ENCODE measurements at regions not wholly inside any gene's neighbourhood (a gene's known extent, or its start where the extent isn't known, plus 50 kb on each side); places are given as distances from the start of the nearest gene placed in this dataset.

DNA sequence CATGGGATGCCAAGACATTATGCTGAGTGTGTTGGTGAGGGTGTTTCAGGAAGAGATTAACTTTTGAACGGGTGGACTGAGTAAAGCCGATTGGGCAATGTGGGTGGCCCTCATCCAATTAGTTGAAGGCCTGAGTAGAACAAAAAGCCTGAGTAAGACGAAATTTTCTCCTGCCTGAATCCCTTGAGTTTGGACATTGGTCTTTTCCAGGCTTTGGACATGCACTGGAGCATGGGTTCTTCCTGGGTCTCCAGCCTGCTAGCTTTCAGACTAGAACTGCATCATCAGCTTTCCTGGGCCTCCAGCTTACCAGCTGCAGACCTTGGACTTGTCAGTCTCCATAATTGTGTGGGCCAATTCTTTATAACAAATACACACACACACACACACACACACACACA, 63.6 kb downstream of the NIBAN1 start:
- Histone ChIP-seq H3K4me1 (ENCODE audit: control insufficient read depth, insufficient read depth, low read length) (no peaks in the 10 kb centered on the region), H3K27me3 (ENCODE audit: control insufficient read depth, insufficient read depth, low read length) (no peaks in the 10 kb centered on the region), H3K36me3 (ENCODE audit: control insufficient read depth, insufficient read depth, low read length) (no peaks in the 10 kb centered on the region), H3K9me3 (ENCODE audit: control insufficient read depth, insufficient read depth, low read depth, low read length) (no peaks in the 10 kb centered on the region), H3K4me3 (ENCODE audit: low read depth in 2 of 2, low read length in 2 of 2) (no peak overlapping the region), H3K27ac (ENCODE audit: low read length) (no peak overlapping the region)
- no peak for ATAC-seq
- BruUV-seq (replicated peaks): no TSS peak
- no peak for DNase-seq (ENCODE audit: low read depth, low spot score)
- in situ Hi-C loops (cut with HindIII; ENCODE audit: low pct_unique_long_range_greater_than_20kb, low sequenced_read_pairs) (no loop called here), intact Hi-C loops (cut with micrococcal nuclease; ENCODE audit: unreplicated experiment) (no loop called here)
- CTCF ChIA-PET: no interaction called here
- TF ChIP-seq POLR2AphosphoS5 (IDR thresholded peaks at IDR 0.05; ENCODE audit: low read depth, low read length) (no peak), SIN3A (IDR thresholded peaks at IDR 0.05; ENCODE audit: borderline replicate concordance, insufficient read depth, low read depth, low read length) (no peak), TCF7L2 (IDR thresholded peaks at IDR 0.05; ENCODE audit: low read depth, low read length) (no peak)
- POLR2A ChIA-PET: no interaction called here

DNA sequence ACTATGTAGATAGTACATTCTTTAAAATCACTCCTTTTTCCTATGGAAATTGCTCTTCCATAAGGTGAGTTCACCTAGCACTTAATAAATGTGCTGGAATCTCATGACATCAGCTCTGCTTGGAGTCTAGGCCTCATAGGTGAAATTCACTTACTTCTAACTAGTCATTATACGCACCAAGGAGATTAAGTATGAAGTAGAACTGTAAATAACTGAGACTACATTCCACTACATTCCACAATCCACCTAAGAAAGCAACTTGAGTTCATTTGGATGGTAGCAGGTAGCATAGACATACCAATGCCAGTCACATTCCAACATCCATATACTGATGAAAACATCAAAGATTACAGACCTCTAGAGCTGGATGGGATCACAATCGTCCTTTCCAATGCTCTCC, 64.3 kb downstream of the NIBAN1 start:
- in situ Hi-C loops (cut with HindIII; ENCODE audit: low pct_unique_long_range_greater_than_20kb, low sequenced_read_pairs) (no loop called here), intact Hi-C loops (cut with micrococcal nuclease; ENCODE audit: unreplicated experiment) (no loop called here)
- Histone ChIP-seq H3K9me3 (ENCODE audit: control insufficient read depth, insufficient read depth, low read depth, low read length) (no peaks in the 10 kb centered on the region), H3K4me3 (ENCODE audit: low read depth in 2 of 2, low read length in 2 of 2) (no peak overlapping the region), H3K36me3 (ENCODE audit: control insufficient read depth, insufficient read depth, low read length) (no peaks in the 10 kb centered on the region), H3K4me1 (ENCODE audit: control insufficient read depth, insufficient read depth, low read length) (no peaks in the 10 kb centered on the region), H3K27me3 (ENCODE audit: control insufficient read depth, insufficient read depth, low read length) (no peaks in the 10 kb centered on the region), H3K27ac (ENCODE audit: low read length) (no peak overlapping the region)
- no TSS peak for BruUV-seq (replicated peaks)
- ATAC-seq: no peak
- TF ChIP-seq, protein P1, sequence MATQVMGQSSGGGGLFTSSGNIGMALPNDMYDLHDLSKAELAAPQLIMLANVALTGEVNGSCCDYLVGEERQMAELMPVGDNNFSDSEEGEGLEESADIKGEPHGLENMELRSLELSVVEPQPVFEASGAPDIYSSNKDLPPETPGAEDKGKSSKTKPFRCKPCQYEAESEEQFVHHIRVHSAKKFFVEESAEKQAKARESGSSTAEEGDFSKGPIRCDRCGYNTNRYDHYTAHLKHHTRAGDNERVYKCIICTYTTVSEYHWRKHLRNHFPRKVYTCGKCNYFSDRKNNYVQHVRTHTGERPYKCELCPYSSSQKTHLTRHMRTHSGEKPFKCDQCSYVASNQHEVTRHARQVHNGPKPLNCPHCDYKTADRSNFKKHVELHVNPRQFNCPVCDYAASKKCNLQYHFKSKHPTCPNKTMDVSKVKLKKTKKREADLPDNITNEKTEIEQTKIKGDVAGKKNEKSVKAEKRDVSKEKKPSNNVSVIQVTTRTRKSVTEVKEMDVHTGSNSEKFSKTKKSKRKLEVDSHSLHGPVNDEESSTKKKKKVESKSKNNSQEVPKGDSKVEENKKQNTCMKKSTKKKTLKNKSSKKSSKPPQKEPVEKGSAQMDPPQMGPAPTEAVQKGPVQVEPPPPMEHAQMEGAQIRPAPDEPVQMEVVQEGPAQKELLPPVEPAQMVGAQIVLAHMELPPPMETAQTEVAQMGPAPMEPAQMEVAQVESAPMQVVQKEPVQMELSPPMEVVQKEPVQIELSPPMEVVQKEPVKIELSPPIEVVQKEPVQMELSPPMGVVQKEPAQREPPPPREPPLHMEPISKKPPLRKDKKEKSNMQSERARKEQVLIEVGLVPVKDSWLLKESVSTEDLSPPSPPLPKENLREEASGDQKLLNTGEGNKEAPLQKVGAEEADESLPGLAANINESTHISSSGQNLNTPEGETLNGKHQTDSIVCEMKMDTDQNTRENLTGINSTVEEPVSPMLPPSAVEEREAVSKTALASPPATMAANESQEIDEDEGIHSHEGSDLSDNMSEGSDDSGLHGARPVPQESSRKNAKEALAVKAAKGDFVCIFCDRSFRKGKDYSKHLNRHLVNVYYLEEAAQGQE (IDR thresholded peaks at IDR 0.05; ENCODE audit: insufficient read depth in 1 of 2, low read depth in 2 of 2, low read length in 1 of 2): no peak
- no peak for TF ChIP-seq SIN3A (IDR thresholded peaks at IDR 0.05; ENCODE audit: borderline replicate concordance, insufficient read depth, low read depth, low read length)
- no peak for DNase-seq (ENCODE audit: low read depth, low spot score)
- POLR2A ChIA-PET: no interaction called here
- CTCF ChIA-PET: no interaction called here

DNA sequence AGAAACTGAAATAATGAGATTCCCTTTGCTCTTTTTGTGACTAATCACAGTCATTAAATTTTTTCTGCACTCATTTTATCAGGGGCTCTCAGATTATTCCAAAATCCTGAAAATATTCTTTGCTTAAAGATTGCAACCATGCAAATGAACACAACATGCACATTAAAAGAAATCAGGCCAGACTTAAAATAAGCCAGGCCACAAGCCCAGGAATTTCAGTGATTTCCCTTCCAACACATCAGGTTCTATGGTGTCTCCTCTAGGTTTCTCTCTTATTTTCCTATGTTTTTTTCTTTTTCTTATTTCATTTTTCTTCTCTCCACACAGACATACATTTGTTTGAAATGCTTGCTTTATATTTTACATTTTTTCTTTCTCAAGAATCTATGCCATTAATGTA, 65.3 kb downstream of the NIBAN1 start:
- Histone ChIP-seq H3K4me3 (ENCODE audit: low read depth in 2 of 2, low read length in 2 of 2) (no peak overlapping the region), H3K27ac (ENCODE audit: low read length) (no peak overlapping the region), H3K4me1 (ENCODE audit: control insufficient read depth, insufficient read depth, low read length) (no peaks in the 10 kb centered on the region), H3K27me3 (ENCODE audit: control insufficient read depth, insufficient read depth, low read length) (no peaks in the 10 kb centered on the region), H3K9me3 (ENCODE audit: control insufficient read depth, insufficient read depth, low read depth, low read length) (no peaks in the 10 kb centered on the region), H3K36me3 (ENCODE audit: control insufficient read depth, insufficient read depth, low read length) (no peaks in the 10 kb centered on the region)
- no peak for DNase-seq (ENCODE audit: low read depth, low spot score)
- BruUV-seq (replicated peaks): no TSS peak
- in situ Hi-C loops (cut with HindIII; ENCODE audit: low pct_unique_long_range_greater_than_20kb, low sequenced_read_pairs): no loop called here
- intact Hi-C loops (cut with micrococcal nuclease; ENCODE audit: unreplicated experiment): no loop called here
- ChIA-PET POLR2A (no interaction called here), CTCF (no interaction called here)
- no peak for ATAC-seq
- TF ChIP-seq SIN3A (IDR thresholded peaks at IDR 0.05; ENCODE audit: borderline replicate concordance, insufficient read depth, low read depth, low read length): no peak
- TF ChIP-seq, protein P1 (IDR thresholded peaks at IDR 0.05; ENCODE audit: insufficient read depth in 1 of 2, low read depth in 2 of 2, low read length in 1 of 2): no peak
- TF ChIP-seq TCF7L2 (IDR thresholded peaks at IDR 0.05; ENCODE audit: low read depth, low read length): no peak
- no peak for TF ChIP-seq POLR2AphosphoS5 (IDR thresholded peaks at IDR 0.05; ENCODE audit: low read depth, low read length)
- TF ChIP-seq, protein P2, sequence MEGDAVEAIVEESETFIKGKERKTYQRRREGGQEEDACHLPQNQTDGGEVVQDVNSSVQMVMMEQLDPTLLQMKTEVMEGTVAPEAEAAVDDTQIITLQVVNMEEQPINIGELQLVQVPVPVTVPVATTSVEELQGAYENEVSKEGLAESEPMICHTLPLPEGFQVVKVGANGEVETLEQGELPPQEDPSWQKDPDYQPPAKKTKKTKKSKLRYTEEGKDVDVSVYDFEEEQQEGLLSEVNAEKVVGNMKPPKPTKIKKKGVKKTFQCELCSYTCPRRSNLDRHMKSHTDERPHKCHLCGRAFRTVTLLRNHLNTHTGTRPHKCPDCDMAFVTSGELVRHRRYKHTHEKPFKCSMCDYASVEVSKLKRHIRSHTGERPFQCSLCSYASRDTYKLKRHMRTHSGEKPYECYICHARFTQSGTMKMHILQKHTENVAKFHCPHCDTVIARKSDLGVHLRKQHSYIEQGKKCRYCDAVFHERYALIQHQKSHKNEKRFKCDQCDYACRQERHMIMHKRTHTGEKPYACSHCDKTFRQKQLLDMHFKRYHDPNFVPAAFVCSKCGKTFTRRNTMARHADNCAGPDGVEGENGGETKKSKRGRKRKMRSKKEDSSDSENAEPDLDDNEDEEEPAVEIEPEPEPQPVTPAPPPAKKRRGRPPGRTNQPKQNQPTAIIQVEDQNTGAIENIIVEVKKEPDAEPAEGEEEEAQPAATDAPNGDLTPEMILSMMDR (IDR thresholded peaks at IDR 0.05): no peak

Data from Panc1 (cell line).